SK-N-SH (cell line): ENCODE measurements at regions not wholly inside any gene's neighbourhood (a gene's known extent, or its start where the extent isn't known, plus 50 kb on each side); places are given as distances from the start of the nearest gene placed in this dataset.
"Not testable (repeated sequence)": the region's sequence is repeated elsewhere in the genome, so short reads cannot be mapped to it uniquely, and the experiment has no call there.

ENCODE experiments used
- CTCF ChIP-seq: fragments of 200-600 bp; sonication (generic); IDR thresholded peaks from 2 replicates; pipeline ENCODE4 v1.6.1; 2017; ENCODE audit warnings: antibody characterized with exemption, mild to moderate bottlenecking, moderate library complexity
- FOXJ3 ChIP-seq: sonication (generic); formaldehyde crosslinking; IDR thresholded peaks from 2 replicates; pipeline ENCODE4 v1.5.1; 2020; ENCODE audit warnings: mild to moderate bottlenecking, missing genetic modification reagents
- JUND ChIP-seq: IDR thresholded peaks from 2 replicates; pipeline ENCODE4 v1.4.0; 2012
- MXI1 ChIP-seq: IDR thresholded peaks from 2 replicates; pipeline ENCODE4 v1.6.1; 2012; ENCODE audit warnings: mild to moderate bottlenecking, low read depth, low read length, improper control_type of control experiment
- POLR2AphosphoS5 ChIP-seq: IDR thresholded peaks from 2 replicates; pipeline ENCODE4 v1.6.1; 2012; ENCODE audit warnings: low read depth, low read length
- RAD21 ChIP-seq: IDR thresholded peaks from 2 replicates; pipeline ENCODE4 v1.6.1; 2012; ENCODE audit warnings: mild to moderate bottlenecking, low read length
- SIN3A ChIP-seq: IDR thresholded peaks from 2 replicates; pipeline ENCODE4 v1.6.1; 2012; ENCODE audit warnings: low read depth, mild to moderate bottlenecking, low read length, moderate library complexity, borderline replicate concordance
- TAF1 ChIP-seq: IDR thresholded peaks from 2 replicates; pipeline ENCODE4 v1.6.1; 2012; ENCODE audit warnings: low read depth, mild to moderate bottlenecking, low read length, moderate library complexity, borderline replicate concordance
- TCF12 ChIP-seq: IDR thresholded peaks from 2 replicates; pipeline ENCODE4 v1.4.0; 2012
- USF1 ChIP-seq: IDR thresholded peaks from 2 replicates; pipeline ENCODE4 v1.4.0; 2012; ENCODE audit warnings: low read depth, borderline replicate concordance
- USF2 ChIP-seq: fragments of 150-350 bp; IDR thresholded peaks from 2 replicates; pipeline ENCODE4 v1.6.1; 2017; ENCODE audit warnings: antibody characterized with exemption, low read length, low read depth, borderline replicate concordance

GRCh38 chr2:89148256-89148655 lies 456.8 kb downstream of the RPIA start:
- TF ChIP-seq MXI1, TAF1, CTCF, POLR2AphosphoS5, JUND, TCF12, FOXJ3, RAD21, SIN3A, USF2, USF1: not testable (repeated sequence)
